ENCODE measurements at regions not wholly inside any gene's neighbourhood (a gene's known extent, or its start where the extent isn't known, plus 50 kb on each side); places are given as distances from the start of the nearest gene placed in this dataset.
"Not testable (repeated sequence)": the region's sequence is repeated elsewhere in the genome, so short reads cannot be mapped to it uniquely, and the experiment has no call there.

GRCh38 chr1:244315996-244316395 is 135.7 kb downstream of the ADSS2 start:
- DNase-seq (ENCODE audit: insufficient read length, low spot score) = no peak
- no peak for FAIRE-seq

- FAIRE-seq = no peak
- no peak for DNase-seq (ENCODE audit: insufficient read length, low spot score)
Measured at GRCh38 chr1:244316407-244316806, 135.3 kb downstream of the ADSS2 start.

GRCh38 chr1:244316986-244317655 is 134.6 kb downstream of the ADSS2 start:
- no peak for DNase-seq (ENCODE audit: insufficient read length, low spot score)
- FAIRE-seq = no peak

GRCh38 chr1:244318078-244318477 is 133.6 kb downstream of the ADSS2 start:
- FAIRE-seq (no peak), DNase-seq (ENCODE audit: insufficient read length, low spot score) (no peak)

GRCh38 chr1:244318512-244318911 is 133.2 kb downstream of the ADSS2 start:
- FAIRE-seq (no peak), DNase-seq (ENCODE audit: insufficient read length, low spot score) (peak; percentile 15)

GRCh38 chr1:244319283-244320132 is 132.2 kb downstream of the ADSS2 start:
- DNase-seq (ENCODE audit: insufficient read length, low spot score) (peak; percentile 54), FAIRE-seq (peak; percentile 83)

- DNase-seq (ENCODE audit: insufficient read length, low spot score) (no peak), FAIRE-seq (no peak)
Measured at GRCh38 chr1:244322181-244322580, 129.5 kb downstream of the ADSS2 start.

GRCh38 chr1:244322791-244323521 is 128.8 kb downstream of the ADSS2 start:
- FAIRE-seq = no peak

GRCh38 chr1:244324176-244324883 is 127.4 kb downstream of the ADSS2 start:
- DNase-seq (ENCODE audit: insufficient read length, low spot score) = no peak
- no peak for FAIRE-seq

More at GRCh38 chr1:244322791-244323521, 128.8 kb downstream of the ADSS2 start:
- no peak for DNase-seq (ENCODE audit: insufficient read length, low spot score)

GRCh38 chr1:244325056-244325758 is 126.5 kb downstream of the ADSS2 start:
- no peak for DNase-seq (ENCODE audit: insufficient read length, low spot score)
- FAIRE-seq = peak; percentile 72

- FAIRE-seq = no peak
- no peak for DNase-seq (ENCODE audit: insufficient read length, low spot score)
Measured at GRCh38 chr1:244326757-244327156, 125.0 kb downstream of the ADSS2 start.

- no peak for FAIRE-seq
- DNase-seq (ENCODE audit: insufficient read length, low spot score) = no peak
Measured at GRCh38 chr1:244327533-244327932, 124.2 kb downstream of the ADSS2 start.

GRCh38 chr1:244328476-244328875 is 123.2 kb downstream of the ADSS2 start:
- no peak for FAIRE-seq
- no peak for DNase-seq (ENCODE audit: insufficient read length, low spot score)

- FAIRE-seq = no peak
- no peak for DNase-seq (ENCODE audit: insufficient read length, low spot score)
Measured at GRCh38 chr1:244329591-244330317, 122.0 kb downstream of the ADSS2 start.

GRCh38 chr1:244330318-244330625 is 121.4 kb downstream of the ADSS2 start:
- DNase-seq (ENCODE audit: insufficient read length, low spot score) (no peak), FAIRE-seq (no peak)

GRCh38 chr1:244332761-244333160 is 118.9 kb downstream of the ADSS2 start:
- not testable (repeated sequence) for FAIRE-seq; DNase-seq (ENCODE audit: insufficient read length, low spot score)

- not testable (repeated sequence) for DNase-seq (ENCODE audit: insufficient read length, low spot score); FAIRE-seq
Measured at GRCh38 chr1:244334315-244334714, 117.4 kb downstream of the ADSS2 start.

GRCh38 chr1:244334842-244335241 is 116.9 kb downstream of the ADSS2 start:
- FAIRE-seq; DNase-seq (ENCODE audit: insufficient read length, low spot score): not testable (repeated sequence)

GRCh38 chr1:244335456-244335855 is 116.3 kb downstream of the ADSS2 start:
- FAIRE-seq (no peak), DNase-seq (ENCODE audit: insufficient read length, low spot score) (no peak)
